HG03025 (cell line): ENCODE measurements at regions not wholly inside any gene's neighbourhood (a gene's known extent, or its start where the extent isn't known, plus 50 kb on each side); places are given as distances from the start of the nearest gene placed in this dataset.

Experiments
- ATAC-seq: cut with Tn5 transposase; IDR thresholded peaks from one replicate; pipeline ENCODE4 v1.9.1; 2021; ENCODE audit warnings: mild to moderate bottlenecking, moderate library complexity; ENCODE audit not compliant: unreplicated experiment, low FRiP score

- ATAC-seq = no peak
Observed at GRCh38 chr3:17967953-17968607, 225.6 kb upstream of the TBC1D5 start.

GRCh38 chr3:17967111-17967510 is 224.7 kb upstream of the TBC1D5 start:
- ATAC-seq = no peak

GRCh38 chr3:17965331-17965730 is 222.9 kb upstream of the TBC1D5 start:
- ATAC-seq = no peak

- no peak for ATAC-seq
Observed at GRCh38 chr3:17964108-17964507, 221.7 kb upstream of the TBC1D5 start.

GRCh38 chr3:17955411-17955810 is 213.0 kb upstream of the TBC1D5 start:
- ATAC-seq = no peak

GRCh38 chr3:17954801-17955200 is 212.4 kb upstream of the TBC1D5 start:
- ATAC-seq = no peak

- ATAC-seq = no peak
Observed at GRCh38 chr3:17951241-17951640, 208.8 kb upstream of the TBC1D5 start.

GRCh38 chr3:17949101-17949500 is 206.7 kb upstream of the TBC1D5 start:
- ATAC-seq = no peak

- no peak for ATAC-seq
Observed at GRCh38 chr3:17947833-17948232, 205.4 kb upstream of the TBC1D5 start.

- ATAC-seq = no peak
Observed at GRCh38 chr3:17946619-17947018, 204.2 kb upstream of the TBC1D5 start.

- ATAC-seq = no peak
Observed at GRCh38 chr3:17945799-17946399, 203.5 kb upstream of the TBC1D5 start.

GRCh38 chr3:17945018-17945798 is 202.8 kb upstream of the TBC1D5 start:
- ATAC-seq = no peak

- ATAC-seq = no peak
Observed at GRCh38 chr3:17942856-17943255, 200.4 kb upstream of the TBC1D5 start.

- ATAC-seq = no peak
Observed at GRCh38 chr3:17941766-17942165, 199.3 kb upstream of the TBC1D5 start.

- ATAC-seq = no peak
Observed at GRCh38 chr3:17941152-17941551, 198.7 kb upstream of the TBC1D5 start.

GRCh38 chr3:17939157-17939556 is 196.7 kb upstream of the TBC1D5 start:
- ATAC-seq = no peak

- ATAC-seq = no peak
Observed at GRCh38 chr3:17938313-17938712, 195.9 kb upstream of the TBC1D5 start.

GRCh38 chr3:17936736-17937480 is 194.5 kb upstream of the TBC1D5 start:
- ATAC-seq = no peak

GRCh38 chr3:17935222-17935621 is 192.8 kb upstream of the TBC1D5 start:
- ATAC-seq = no peak

- no peak for ATAC-seq
Observed at GRCh38 chr3:17932136-17932771, 189.8 kb upstream of the TBC1D5 start.

GRCh38 chr3:17931131-17931530 is 188.7 kb upstream of the TBC1D5 start:
- no peak for ATAC-seq
